ENCODE measurements at regions not wholly inside any gene's neighbourhood (a gene's known extent, or its start where the extent isn't known, plus 50 kb on each side); places are given as distances from the start of the nearest gene placed in this dataset.
"Not testable (repeated sequence)": the region's sequence is repeated elsewhere in the genome, so short reads cannot be mapped to it uniquely, and the experiment has no call there.

DNA sequence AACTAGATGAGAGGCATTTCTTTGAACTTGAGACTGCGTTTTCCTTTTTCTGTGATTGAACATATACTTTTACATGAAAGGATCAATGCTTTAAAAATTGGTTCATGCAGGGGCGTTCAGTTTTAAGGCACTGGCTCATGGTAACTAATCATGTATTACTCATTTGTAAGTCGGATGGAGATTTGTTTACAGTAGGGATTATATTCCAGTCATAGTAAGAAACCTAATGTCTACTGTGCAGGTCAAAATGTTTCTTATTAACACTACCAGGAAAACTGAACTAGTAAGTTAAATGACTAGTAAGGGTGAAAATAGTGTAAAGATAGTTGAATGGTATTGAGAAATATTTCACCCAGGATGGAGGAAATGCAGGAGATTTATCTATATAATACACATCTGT, 258.8 kb upstream of the GBE1 start:
- DNase-seq (ENCODE audit: low read depth) = no peak

DNA sequence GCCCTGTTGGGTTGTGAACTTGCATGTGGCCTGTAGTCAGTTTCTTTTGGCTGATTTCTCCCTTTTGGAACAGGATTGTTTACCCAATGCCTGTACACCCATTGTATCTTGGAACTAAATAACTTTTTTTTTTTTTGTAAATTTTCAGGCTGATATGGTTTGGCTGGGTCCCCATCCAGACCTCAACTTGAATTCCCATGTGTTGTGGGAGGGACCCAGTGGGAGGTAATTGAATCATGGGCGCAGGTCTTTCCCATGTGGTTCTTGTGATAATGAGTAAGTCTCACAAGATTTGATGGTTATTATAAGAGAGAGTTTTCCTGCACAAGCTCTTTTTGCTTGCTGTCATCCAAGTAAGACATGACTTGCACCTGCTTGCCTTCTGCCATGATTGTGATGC, 253.8 kb upstream of the GBE1 start:
- no peak for DNase-seq (ENCODE audit: low read depth)

DNA sequence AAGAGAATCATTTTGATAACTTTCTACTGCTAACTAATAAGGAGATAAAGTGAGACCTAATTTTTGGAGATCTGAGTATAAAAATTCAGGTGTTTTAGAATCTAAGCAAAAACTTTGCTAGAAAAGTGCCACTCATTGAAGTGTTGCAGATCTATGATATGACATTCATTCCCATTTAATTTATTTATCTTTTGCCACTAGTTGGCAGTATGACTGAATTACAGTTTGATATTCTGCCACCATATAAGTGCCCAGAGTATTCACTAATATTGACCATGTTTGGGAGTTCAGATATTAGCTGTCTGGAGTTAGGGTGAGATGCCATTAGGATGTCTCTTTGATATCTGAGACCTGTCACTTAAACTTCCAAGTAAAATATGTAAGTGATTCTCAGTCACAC, 251.3 kb upstream of the GBE1 start:
- no peak for DNase-seq (ENCODE audit: low read depth)

DNA sequence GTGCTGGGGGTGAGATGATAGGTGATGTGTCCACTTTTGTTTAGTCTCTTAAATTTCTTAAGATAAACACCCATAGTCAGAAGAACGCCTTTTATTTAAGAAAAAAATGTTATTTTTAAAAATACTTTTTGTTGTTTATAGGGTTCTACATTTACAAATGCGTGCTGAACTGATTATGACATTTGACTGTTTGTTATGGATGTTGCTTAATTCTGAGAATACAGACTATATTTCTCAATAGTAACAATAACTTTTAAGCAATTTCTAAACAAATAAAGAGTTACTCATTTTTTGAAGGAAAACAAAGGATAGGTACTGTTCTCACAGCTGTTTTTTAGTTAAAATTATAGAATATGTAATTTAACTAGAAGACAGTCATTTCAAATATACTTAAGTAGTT, 249.9 kb upstream of the GBE1 start:
- DNase-seq (ENCODE audit: low read depth) = no peak

DNA sequence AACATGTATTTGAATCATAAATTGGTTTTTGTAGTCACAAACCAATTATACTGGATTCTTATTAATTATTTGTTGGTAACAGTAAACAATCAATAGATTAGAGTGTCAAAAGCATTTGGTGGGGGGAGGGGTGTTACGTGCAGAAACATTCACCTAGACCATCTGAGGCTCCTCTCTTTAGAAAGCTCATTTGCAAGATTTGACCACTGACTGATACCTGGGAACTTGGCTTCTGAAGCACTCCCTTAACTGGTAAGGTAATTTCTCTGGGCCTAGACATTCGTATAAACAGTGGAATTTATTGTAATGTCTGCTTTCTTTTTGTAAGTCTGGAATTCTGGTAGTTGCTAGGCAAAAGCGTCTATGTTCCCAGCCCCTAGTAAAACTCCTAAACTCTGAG, 243.8 kb upstream of the GBE1 start:
- no peak for DNase-seq (ENCODE audit: low read depth)

DNA sequence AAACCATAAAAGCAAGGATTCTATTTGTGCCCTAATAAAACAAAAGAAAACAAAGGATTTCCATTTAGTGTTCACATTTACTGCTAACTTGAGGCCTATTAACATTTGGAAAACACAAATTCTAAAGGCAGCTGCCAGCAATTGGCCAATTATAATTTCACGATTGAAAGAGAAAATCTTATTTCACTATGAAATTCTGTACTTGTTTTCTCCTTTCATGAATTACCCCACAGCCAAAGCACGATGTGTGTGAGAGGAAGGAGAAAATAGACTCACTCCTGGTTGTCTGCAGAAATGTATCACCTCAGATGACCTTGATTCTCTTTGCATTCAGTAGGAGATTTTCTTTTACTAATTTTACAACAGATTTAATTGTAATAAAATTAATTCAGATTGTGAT, 242.8 kb upstream of the GBE1 start:
- DNase-seq (ENCODE audit: low read depth) = no peak

DNA sequence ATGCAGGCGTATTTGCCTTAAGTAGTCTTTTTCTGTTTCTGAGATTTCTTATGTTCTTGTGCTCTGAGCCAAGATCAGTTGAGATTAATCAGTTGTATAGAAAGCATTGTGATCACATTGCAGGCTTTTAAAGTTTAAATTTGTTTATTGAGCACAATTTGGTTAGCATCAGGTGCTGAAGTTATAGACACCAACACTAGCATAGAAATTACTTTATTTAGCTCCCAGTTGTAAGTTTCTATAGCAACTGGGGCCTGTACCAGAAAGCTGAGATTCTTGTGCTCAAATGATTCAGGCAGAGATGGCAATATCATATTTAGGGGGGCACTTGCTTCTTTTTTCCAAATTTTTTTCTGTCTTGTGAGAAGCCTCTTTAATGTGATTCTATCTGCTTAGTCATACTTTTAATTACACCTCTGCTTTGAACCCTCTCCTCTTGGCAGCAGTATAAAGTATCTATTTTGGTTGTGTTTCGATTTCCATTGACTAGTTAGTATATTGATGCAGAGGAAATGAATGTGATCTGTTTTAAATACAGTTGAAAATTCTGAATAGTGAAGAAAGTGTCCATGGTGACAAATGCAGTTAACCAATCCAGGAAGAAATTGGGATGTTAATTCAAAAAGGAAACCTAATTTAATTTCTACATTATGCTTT, 241.7 kb upstream of the GBE1 start:
- no peak for DNase-seq (ENCODE audit: low read depth)

DNA sequence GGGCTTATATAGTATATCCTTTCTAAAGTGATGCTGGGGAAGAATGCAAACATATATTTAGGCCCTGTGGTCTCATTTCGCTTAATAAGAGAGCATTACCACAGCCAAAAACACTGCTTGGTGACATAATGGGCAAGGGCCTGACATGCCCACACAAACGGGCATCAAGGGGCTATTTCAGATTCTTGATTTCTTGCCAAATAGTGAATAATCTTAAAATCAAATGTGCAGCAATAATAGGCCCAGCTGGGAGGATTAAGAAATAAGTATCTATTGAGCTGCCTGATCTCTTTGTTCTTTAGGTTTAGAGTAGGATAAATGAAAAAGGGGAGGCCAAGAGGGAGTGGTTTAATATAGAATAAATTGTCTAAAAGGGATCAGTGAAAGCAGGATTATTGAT, 241.0 kb upstream of the GBE1 start:
- no peak for DNase-seq (ENCODE audit: low read depth)

DNA sequence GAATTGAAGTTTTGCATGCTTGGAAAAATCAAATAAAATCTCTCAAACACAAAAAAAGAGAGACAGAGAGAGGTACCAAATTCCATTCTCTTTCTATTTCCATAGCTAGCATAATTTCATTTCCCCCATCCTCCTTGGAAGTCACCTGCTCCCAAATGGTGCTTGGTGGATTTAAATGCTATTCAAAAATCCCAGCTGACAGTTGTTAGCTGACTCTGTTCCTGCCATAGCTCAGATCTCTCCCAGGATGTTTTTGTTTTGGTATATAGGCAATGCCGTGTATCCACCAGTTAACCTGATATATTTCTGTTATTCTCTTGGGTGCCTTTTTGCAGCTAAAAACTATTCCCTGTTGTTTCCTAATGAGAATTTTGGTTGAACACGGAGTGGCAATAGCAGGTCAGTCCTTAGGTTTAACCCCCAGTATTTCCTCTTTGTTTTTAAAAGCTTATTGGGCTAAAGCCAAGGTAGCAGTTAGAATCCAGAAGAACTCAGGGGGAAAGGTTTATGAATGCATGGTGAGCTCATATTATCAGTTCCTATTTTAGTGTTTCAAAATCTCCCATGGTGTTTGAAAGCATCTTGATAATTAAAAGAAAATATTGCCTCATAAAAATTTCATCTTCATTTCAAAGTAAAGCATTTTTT, 240.0 kb upstream of the GBE1 start:
- DNase-seq (ENCODE audit: low read depth) = no peak

DNA sequence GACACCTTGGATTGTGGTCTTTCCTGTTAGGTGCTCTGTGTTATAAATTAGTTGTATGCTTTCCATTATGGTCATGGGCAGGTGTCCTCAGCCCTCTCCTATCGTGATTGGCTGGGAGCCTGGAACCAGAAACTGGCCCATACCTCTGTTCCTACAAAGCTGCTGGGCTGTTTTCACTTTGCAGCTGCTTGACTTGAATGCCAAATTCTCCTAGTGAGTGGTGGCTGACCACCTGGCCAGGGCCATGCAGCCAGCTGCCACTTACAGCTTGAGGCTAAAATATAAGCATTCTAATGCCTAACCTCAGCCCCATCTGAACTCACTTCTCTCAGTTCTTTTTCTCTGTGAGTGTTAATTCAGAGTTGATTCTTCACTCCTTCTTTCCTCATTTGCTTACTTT, 239.3 kb upstream of the GBE1 start:
- no peak for DNase-seq (ENCODE audit: low read depth)

DNA sequence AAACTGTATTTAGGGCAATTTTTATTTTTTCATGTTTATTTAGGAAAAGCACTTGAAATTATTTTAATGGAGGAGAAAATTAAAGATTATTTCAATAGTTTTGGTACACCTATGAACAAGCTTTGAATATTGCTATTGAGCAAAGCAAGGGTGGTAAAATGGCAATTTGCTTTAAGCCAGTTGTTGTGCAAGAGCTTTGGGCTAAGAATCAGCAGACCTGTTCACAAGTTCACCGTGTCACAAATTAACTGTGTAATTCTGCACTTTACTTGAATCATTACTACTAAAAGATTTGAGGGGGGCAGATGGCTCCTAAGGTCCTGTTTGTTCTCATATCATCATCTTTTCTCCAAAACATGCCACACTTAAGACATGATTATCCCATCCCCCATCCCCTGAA, 238.9 kb upstream of the GBE1 start:
- DNase-seq (ENCODE audit: low read depth) = no peak

DNA sequence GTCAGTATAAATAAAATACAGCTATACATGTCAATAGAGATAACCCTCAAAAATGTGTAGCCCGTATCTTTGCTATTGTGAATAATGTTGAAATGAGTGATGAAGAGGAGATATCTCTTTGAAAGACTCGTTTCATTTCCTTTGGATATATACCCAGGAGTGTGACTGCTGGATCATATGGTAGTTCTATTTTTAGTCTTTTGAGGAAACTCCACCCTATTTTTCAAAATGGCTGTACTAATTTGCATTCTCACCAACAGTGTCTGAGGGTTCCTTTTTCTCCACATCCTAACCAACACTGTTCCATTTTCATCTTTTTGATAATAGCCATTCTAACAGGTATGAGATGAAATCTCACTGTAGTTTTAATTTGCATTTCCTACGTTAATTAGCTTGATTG, 237.5 kb upstream of the GBE1 start:
- no peak for DNase-seq (ENCODE audit: low read depth)

DNA sequence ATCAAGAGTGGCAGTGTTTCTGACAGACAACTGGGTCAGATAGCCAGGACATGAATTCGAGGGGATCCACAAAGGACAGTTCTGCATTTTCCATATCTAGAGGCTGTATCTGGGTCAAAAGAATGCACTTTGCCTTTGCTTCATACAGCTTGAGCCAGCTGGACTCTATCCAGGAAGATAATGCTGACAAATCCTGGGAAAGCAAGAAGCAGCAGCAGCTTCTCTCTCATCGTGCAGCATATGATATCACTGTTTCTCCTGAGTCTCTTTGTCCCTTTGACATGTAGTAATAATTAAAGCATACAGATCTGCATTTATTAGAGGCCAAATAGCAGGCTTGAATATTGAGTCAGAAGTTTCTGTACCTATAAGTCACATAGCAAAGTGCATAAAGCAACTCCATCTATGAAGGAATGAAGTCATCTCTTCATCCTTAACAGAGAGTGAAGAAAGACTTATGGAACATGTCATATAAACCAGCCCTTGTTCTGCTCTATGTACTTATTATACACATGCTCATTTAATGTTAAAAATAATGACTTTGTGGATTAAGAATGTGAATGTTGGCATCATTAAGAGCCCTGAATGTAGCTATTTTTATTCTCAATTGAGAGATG, 236.8 kb upstream of the GBE1 start:
- no peak for DNase-seq (ENCODE audit: low read depth)

DNA sequence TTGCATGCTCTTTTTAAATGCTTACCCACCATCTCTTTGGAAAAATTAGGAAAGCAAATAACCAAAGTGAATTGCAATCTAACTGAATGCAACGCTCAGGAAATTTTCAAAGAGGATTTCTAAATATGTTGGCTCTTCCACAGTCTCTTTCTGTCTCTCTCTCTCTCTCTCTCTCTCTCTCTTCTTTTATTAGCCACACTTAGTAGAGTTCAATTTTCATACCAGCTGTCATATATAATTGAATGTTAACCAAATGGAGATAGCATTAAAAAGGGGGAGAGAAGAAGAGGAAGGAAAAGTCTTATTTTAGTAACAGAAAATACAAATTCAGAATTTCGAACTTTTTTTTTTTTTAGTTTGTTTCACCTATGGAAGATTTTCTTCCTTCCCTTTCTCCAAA, 235.9 kb upstream of the GBE1 start:
- no peak for DNase-seq (ENCODE audit: low read depth)

DNA sequence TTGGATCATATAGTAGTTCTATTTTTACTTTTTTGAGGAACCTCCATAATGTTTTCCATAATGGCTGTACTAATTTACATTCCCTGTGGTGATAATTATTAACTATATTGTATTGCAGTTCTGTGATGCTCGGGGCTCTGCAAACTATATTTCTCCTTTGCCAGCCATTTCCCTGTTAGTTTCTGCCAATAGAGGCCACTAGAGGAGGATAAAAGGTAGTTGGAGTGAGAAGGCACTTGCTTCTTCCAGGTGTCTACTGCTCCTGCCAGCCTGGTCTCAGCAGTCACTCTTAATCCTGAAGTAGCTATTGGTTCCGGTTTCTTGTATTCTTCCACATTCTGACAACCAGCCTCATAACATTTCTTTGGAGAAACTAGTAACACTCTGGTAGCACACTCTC, 233.9 kb upstream of the GBE1 start:
- no peak for DNase-seq (ENCODE audit: low read depth)

DNA sequence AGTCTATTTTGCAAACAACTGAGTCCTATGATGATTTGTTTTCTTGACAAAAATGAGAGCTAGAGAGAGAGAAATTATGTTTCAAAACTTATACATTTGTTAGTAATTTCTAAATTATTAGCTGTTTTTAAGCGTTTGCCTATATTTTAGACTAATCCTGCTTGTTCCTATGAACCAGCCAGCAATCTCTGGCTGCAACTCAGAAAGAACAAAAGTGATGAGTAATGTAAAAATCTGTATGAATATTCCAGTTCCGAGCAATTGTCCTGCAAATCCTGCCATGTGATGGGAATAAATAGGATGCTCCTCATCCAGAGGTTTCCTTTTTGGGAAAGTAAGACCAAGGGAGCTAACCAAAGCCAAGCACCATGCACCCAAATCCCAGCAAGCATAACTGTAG, 228.3 kb upstream of the GBE1 start:
- DNase-seq (ENCODE audit: low read depth) = no peak

DNA sequence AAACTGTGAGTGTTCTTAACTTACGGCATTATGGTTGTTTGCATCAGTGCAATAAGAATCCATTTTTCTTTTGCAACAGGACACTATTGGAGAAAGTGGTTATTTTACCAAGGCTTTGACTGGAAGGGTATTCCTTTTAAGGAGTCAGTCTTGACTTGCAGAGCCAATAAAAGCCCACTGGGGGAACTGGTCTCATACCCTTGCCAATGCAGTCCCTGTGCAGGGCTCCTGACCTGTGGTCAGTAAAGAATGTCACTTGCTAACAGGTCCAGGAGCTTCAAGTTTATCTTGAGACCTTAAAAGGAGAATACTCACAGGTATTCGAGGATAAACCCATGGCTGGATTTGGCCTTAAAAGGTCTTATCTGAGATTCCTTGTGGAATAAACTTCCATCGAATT, 227.8 kb upstream of the GBE1 start:
- DNase-seq (ENCODE audit: low read depth) = no peak

DNA sequence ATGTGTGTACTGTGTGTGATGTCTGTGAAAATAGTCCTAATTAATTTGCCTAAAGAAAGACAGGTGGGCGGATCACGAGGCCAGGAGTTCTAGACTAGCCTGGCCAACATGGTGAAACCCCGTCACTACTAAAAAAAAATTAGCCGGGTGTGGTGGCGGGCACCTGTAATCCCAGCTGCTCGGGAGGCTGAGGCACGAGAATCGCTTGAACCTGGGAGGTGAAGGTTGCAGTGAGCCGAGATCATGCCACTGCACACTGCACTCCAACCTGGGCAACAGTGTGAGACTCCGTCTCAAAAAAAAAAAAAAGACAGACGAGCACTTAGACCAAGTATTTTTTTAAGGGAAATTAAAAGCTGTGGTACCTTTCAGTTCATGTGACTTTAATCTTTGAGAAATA, 226.0 kb upstream of the GBE1 start:
- DNase-seq (ENCODE audit: low read depth) = not testable (repeated sequence)

DNA sequence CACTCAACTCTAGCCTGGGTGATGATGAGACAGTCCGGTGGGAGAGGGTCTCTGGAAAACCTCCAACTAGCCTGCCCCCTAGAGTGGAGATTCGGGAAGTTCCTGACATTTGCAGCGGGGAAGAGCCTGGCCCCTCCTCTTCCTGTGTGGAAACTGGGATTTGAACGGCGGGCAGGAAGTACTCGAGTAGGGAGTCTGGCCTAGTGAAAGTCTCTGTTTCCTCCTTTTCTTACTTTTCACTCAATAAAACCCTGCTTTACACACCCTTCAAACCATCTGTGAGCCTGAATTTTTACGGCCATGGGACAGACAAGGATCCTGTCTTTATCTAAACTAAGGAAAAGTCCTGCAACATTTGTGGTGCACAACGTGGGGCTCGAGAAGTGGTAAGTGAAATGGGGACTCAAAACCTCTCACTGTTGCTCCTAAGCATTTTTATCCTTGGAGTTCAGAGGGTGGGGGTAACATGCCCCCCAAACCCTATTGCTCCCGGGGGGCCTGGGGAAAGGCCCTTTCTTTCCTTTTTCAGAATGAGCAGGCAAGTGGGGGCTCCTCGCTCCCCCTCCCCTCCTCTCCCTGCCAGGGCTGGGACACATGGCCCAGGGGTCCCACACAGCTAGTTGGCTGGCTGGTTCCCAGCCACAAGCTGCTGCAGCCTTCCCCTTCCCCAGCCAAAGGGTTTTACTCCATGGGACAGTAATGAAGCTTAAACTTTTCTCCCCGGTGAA, 224.7 kb upstream of the GBE1 start:
- DNase-seq (ENCODE audit: low read depth) = no peak

DNA sequence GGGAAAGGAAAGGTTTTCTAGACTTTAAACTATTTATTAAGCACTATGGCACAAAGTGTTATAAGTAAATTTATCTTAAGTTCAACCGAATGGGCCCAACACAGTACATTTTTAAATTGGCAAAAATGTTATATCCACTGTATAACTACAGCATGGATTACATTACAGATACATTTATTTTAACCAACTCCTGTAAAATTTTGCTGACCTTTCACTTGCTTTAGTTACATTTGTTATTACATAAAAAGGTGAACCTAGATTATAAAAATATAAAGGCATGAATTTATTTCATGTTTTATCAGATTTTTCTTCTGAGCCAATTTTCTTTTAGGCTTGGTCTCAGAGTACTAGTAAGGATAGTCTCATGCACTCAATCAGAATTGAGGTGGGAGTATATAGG, 221.9 kb upstream of the GBE1 start:
- no peak for DNase-seq (ENCODE audit: low read depth)

DNA sequence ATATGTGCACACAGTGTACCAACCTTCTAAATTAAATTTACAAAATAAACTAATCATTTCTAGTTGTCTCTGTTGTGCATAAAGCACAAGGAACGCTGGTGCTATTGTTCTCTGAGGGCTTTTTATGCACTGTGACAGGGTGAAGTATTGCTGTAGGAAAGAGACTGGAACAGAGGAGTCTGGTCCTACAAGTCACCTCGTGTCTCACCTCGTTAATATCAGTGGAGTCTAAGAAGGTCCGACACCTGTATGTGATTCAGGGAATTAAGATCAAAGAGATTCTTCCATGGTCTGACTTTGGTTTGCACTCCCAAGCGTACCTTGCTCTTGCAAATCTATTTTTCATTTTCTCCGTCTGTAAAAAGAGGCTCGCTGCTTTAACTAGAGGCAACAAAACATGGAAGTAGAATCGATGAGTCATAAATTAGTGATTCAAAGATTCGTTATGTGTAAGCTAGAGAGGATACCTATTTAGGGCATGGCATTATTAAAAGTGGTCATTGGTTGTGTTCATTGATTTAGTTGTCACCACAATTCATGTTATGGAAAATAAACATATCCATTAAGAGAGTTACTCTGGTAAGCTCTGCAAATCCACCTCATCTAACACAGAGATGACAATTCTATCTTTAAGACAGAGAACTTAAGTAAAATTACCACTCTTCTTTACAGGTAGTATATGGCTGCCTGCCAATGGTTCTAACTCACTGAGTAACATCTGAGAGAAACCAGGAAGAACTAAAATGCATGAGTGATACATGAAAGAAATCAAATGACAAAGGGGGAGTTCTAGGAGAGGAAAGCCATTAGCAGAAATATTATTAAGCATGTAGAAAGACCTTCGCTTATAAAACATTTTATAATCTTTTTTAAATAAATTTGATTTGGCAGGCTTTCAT, 219.4 kb upstream of the GBE1 start:
- DNase-seq (ENCODE audit: low read depth) = no peak

DNA sequence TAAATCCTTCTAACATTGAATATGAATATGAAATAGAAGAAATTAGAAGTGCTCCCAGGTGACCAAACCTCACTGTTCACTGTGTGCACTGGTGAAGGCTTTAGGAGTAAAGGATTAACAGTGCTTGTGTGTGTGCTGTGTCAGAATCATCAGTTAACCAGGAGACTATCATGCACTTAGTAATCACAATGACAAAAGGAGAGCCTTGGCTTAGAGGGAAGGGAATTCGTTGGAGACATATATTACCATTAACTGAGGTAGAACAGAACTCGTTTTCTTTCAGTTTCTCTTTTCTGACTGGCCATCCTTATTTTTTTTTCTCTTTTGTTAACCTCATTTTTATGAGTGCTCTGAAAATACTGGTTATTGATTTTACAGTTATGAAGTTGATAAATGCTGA, 213.3 kb upstream of the GBE1 start:
- DNase-seq (ENCODE audit: low read depth) = no peak

Measured in activated gamma-delta T cell treated with anti-CD3 and anti-CD28 coated beads, Interleukin-2, amount 50 U/mL, for 16 hours (primary cell).